Neural cell (in vitro differentiated cells): ENCODE measurements at regions not wholly inside any gene's neighbourhood (a gene's known extent, or its start where the extent isn't known, plus 50 kb on each side); places are given as distances from the start of the nearest gene placed in this dataset.

Source experiments
- H2AFZ ChIP-seq: fragments of 200-600, 300-800 bp; sonication (generic), shearing (Covaris generic); 2 replicates; pipeline ENCODE4 v1.6.0; 2014; ENCODE audit warnings: low read depth, mild to moderate bottlenecking, antibody characterized with exemption, low read length, moderate library complexity
- H3F3A ChIP-seq: fragments of 200-600 bp; shearing (Covaris generic); 2 replicates; pipeline ENCODE4 v1.6.1; 2016; ENCODE audit warnings: mild to moderate bottlenecking, moderate library complexity, mixed read lengths, antibody characterized with exemption, low read length; ENCODE audit not compliant: insufficient read depth, poor library complexity, severe bottlenecking
- H3K27ac ChIP-seq: fragments of 200-600, 300-800 bp; sonication (generic), shearing (Covaris generic); 2 replicates; pipeline ENCODE4 v1.5.1; 2014; ENCODE audit warnings: mild to moderate bottlenecking, low read length, moderate library complexity
- H3K27me3 ChIP-seq: fragments of 300-800, 200-600 bp; sonication (generic), shearing (Covaris generic); 2 replicates; pipeline ENCODE4 v1.6.0; 2014; ENCODE audit warnings: mild to moderate bottlenecking, low read depth, low read length, moderate library complexity; ENCODE audit not compliant: insufficient read depth
- H3K36me3 ChIP-seq: fragments of 300-800, 200-600 bp; sonication (generic), shearing (Covaris generic); 2 replicates; pipeline ENCODE4 v1.5.1; 2014; ENCODE audit warnings: mild to moderate bottlenecking, antibody characterized with exemption, low read length, moderate library complexity; ENCODE audit not compliant: insufficient read depth
- H3K4me2 ChIP-seq: fragments of 300-800, 200-600 bp; sonication (generic), shearing (Covaris generic); 2 replicates; pipeline ENCODE4 v1.6.0; 2014; ENCODE audit warnings: mild to moderate bottlenecking, low read length
- H3K4me3 ChIP-seq: fragments of 300-800, 200-600 bp; sonication (generic), shearing (Covaris generic); 2 replicates; pipeline ENCODE4 v1.5.1; 2014; ENCODE audit warnings: mild to moderate bottlenecking, low read length, moderate library complexity
- H3K79me2 ChIP-seq: fragments of 200-600 bp; shearing (Covaris generic); replicated peaks from 2 replicates; pipeline ENCODE4 v1.6.0; 2014; ENCODE audit warnings: mild to moderate bottlenecking, low read length, moderate library complexity; ENCODE audit not compliant: insufficient read depth
- H3K9ac ChIP-seq: fragments of 300-800, 200-600 bp; sonication (generic), shearing (Covaris generic); 2 replicates; pipeline ENCODE4 v1.6.1; 2016; ENCODE audit warnings: mild to moderate bottlenecking, low read length, mixed read lengths
- H3K9me2 ChIP-seq: fragments of 200-600 bp; shearing (Covaris generic); 2 replicates; pipeline ENCODE4 v1.6.1; 2016; ENCODE audit warnings: mild to moderate bottlenecking, low read length, mixed read lengths; ENCODE audit not compliant: insufficient read depth
- H3K9me3 ChIP-seq: fragments of 200-600, 300-800 bp; sonication (generic), shearing (Covaris generic); 2 replicates; pipeline ENCODE4 v1.6.1; 2016; ENCODE audit warnings: mild to moderate bottlenecking, mixed run types, low read length, moderate library complexity, mixed read lengths
- H4K20me1 ChIP-seq: fragments of 200-600 bp; shearing (Covaris generic); 2 replicates; pipeline ENCODE4 v1.6.1; 2016; ENCODE audit warnings: mild to moderate bottlenecking, mixed run types; ENCODE audit not compliant: insufficient read depth
- CTCF ChIP-seq: fragments of 450-650 bp; IDR thresholded peaks from 2 replicates; pipeline ENCODE4 v1.5.1; 2014; ENCODE audit warnings: antibody characterized with exemption, mild to moderate bottlenecking, moderate library complexity; ENCODE audit not compliant: poor library complexity, severe bottlenecking
- EP300 ChIP-seq: fragments of 450-650 bp; conservative IDR thresholded peaks from 2 replicates; pipeline ENCODE4 v1.6.1; 2014; ENCODE audit warnings: antibody characterized with exemption, mild to moderate bottlenecking, moderate library complexity; ENCODE audit not compliant: poor library complexity, severe bottlenecking
- EZH2 ChIP-seq: fragments of 200-600, 300-800 bp; shearing (Covaris generic), sonication (generic); IDR thresholded peaks from 2 replicates; pipeline ENCODE4 v1.6.1; 2014; ENCODE audit warnings: antibody characterized with exemption, low read length, borderline replicate concordance, mild to moderate bottlenecking; ENCODE audit not compliant: insufficient read depth, poor library complexity, severe bottlenecking
- MXI1 ChIP-seq: fragments of 450-650 bp; conservative IDR thresholded peaks from 2 replicates; pipeline ENCODE4 v1.6.1; 2014; ENCODE audit warnings: antibody characterized with exemption, mild to moderate bottlenecking; ENCODE audit not compliant: poor library complexity, severe bottlenecking
- POLR2AphosphoS5 ChIP-seq: IDR thresholded peaks from 2 replicates; pipeline ENCODE4 v1.6.1; 2012
- RAD21 ChIP-seq: fragments of 450-650 bp; conservative IDR thresholded peaks from 2 replicates; pipeline ENCODE4 v1.6.1; 2014; ENCODE audit warnings: antibody characterized with exemption, mild to moderate bottlenecking, moderate library complexity
- REST ChIP-seq: IDR thresholded peaks from 2 replicates; pipeline ENCODE4 v1.6.1; 2012; ENCODE audit warnings: borderline replicate concordance
- SMC3 ChIP-seq: fragments of 450-650 bp; conservative IDR thresholded peaks from 2 replicates; pipeline ENCODE4 v1.6.1; 2014; ENCODE audit warnings: antibody characterized with exemption, mild to moderate bottlenecking, moderate library complexity; ENCODE audit not compliant: poor library complexity
- TAF1 ChIP-seq: IDR thresholded peaks from 2 replicates; pipeline ENCODE4 v1.6.1; 2012; ENCODE audit warnings: low read depth

DNA sequence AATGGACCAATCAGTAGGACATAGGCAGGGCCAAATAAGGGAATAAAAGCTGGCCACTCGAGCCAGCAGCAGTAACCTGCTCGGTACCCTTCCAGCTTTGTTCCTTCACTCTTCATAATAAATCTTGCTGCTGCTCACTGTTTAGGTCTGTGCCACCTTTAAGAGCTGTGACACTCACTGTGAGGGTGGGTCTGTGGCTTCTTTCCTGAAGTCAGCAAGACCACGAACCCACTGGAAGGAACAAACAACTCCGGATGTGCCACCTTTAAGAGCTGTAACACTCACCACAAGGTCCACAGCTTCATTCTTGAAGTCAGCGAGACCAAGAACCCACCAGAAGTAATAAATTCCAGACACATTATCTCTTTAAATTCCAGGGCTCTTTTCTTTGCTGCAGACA lies 1922.3 kb upstream of the PCDH20 start:
- H3K9me3 ChIP-seq, result peaks cover 4% of the 10 kb centered on the region
- H3K36me3 ChIP-seq, result no peaks in the 10 kb centered on the region
- no peak overlapping the region for H3K4me3 ChIP-seq
- H4K20me1 ChIP-seq, result no peaks in the 10 kb centered on the region
- no peak overlapping the region for H3K4me2 ChIP-seq
- H3K27ac ChIP-seq, result no peak overlapping the region
- H3K9ac ChIP-seq, result no peak overlapping the region
- no peaks in the 10 kb centered on the region for H3F3A ChIP-seq
- H3K27me3 ChIP-seq, result no peaks in the 10 kb centered on the region
- H3K79me2 ChIP-seq, result no peaks in the 10 kb centered on the region
- H3K9me2 ChIP-seq, result no peaks in the 10 kb centered on the region
- TF ChIP-seq CTCF, result no peak
- TF ChIP-seq EP300, result no peak
- no peak for TF ChIP-seq REST
- no peak for TF ChIP-seq RAD21
- no peak for TF ChIP-seq EZH2
- TF ChIP-seq POLR2AphosphoS5, result no peak
- no peak for TF ChIP-seq TAF1
- TF ChIP-seq MXI1, result no peak
- H2AFZ ChIP-seq, result no peak overlapping the region

DNA sequence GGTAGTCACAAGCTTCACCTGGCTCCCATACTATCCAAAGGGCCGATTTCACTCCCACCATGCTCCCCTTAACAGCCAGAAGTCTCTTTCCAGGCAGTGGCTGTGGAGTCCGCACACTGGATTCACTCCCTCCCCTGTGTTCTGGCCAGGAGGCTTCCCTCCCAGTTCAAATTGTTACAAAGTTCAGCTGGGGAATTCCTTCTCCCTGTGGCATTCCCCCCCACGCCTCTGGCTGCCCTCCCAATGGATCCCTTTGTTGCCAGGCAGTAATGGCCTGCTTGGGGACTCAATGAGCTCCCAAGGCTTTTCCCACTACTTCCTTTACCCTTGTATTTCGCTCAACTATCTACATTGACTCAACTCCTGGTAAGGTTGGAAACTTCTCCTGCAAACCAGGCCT lies 1921.4 kb upstream of the PCDH20 start:
- H3K36me3 ChIP-seq, result no peaks in the 10 kb centered on the region
- no peak for TF ChIP-seq EZH2
- TF ChIP-seq TAF1, result no peak
- TF ChIP-seq REST, result no peak
- TF ChIP-seq MXI1, result no peak
- no peak for TF ChIP-seq SMC3
- TF ChIP-seq RAD21, result no peak
- H3F3A ChIP-seq, result no peaks in the 10 kb centered on the region
- no peak overlapping the region for H3K4me3 ChIP-seq
- H2AFZ ChIP-seq, result no peak overlapping the region
- no peak overlapping the region for H3K27ac ChIP-seq
- H3K27me3 ChIP-seq, result no peaks in the 10 kb centered on the region
- H3K79me2 ChIP-seq, result no peaks in the 10 kb centered on the region
- H4K20me1 ChIP-seq, result no peaks in the 10 kb centered on the region
- peaks cover 4% of the 10 kb centered on the region for H3K9me3 ChIP-seq
- no peaks in the 10 kb centered on the region for H3K9me2 ChIP-seq
- no peak overlapping the region for H3K9ac ChIP-seq
- H3K4me2 ChIP-seq, result no peak overlapping the region
